Tibial nerve (tissue), 4 donors: ENCODE measurements at regions not wholly inside any gene's neighbourhood (a gene's known extent, or its start where the extent isn't known, plus 50 kb on each side); places are given as distances from the start of the nearest gene placed in this dataset.

ENCODE experiments used
- CTCF ChIP-seq, 5 experiments: fragments of 200-600 bp in 3 of 5; fragments of 450-650 bp in 2 of 5; sonication (generic) in 3 of 5; IDR thresholded peaks; one replicate each; pipeline ENCODE4 v1.5.1; 2016 to 2019; ENCODE audit warnings: antibody characterized with exemption in 5 of 5, mild to moderate bottlenecking in 3 of 5, moderate library complexity in 2 of 5
- EP300 ChIP-seq, 2 donors: sonication (generic); formaldehyde crosslinking; IDR thresholded peaks; one replicate each; pipeline ENCODE4 v1.6.1; 2017; ENCODE audit warnings: antibody characterized with exemption in 2 of 2, mild to moderate bottlenecking in 1 of 2
- POLR2A ChIP-seq, 2 donors: fragments of 450-650 bp; IDR thresholded peaks; one replicate each; pipeline ENCODE4 v1.6.1; 2017; ENCODE audit warnings: antibody characterized with exemption in 2 of 2, mild to moderate bottlenecking in 2 of 2, moderate library complexity in 2 of 2

- TF ChIP-seq CTCF (IDR thresholded peaks at IDR 0.05) = no peak
- TF ChIP-seq POLR2A (IDR thresholded peaks at IDR 0.05) = no peak
- TF ChIP-seq EP300 (IDR thresholded peaks at IDR 0.05) = no peak
Measured at GRCh38 chr12:125305231-125305630, 240.0 kb downstream of the AACS start.
